Fibroblast of the aortic adventitia (primary cell): ENCODE measurements at regions not wholly inside any gene's neighbourhood (a gene's known extent, or its start where the extent isn't known, plus 50 kb on each side); places are given as distances from the start of the nearest gene placed in this dataset.

Source experiments
- DNase-seq: peaks from one replicate; pipeline ENCODE4 v3.0.0-alpha.2; 2010; ENCODE audit warnings: low read depth
- H3K4me3 ChIP-seq: 2 replicates; pipeline ENCODE4 v1.5.1; 2011; ENCODE audit warnings: low read depth, mild to moderate bottlenecking, control low read depth, low read length, moderate library complexity
- CTCF ChIP-seq: IDR thresholded peaks from 2 replicates; pipeline ENCODE4 v1.5.1; 2011; ENCODE audit warnings: mild to moderate bottlenecking, low read length, control low read depth, inconsistent platforms; ENCODE audit not compliant: insufficient read depth

- no peak overlapping the region for H3K4me3 ChIP-seq
- TF ChIP-seq CTCF: no peak
- no peak for DNase-seq
Measured at GRCh38 chr6:25034431-25034921, 98.7 kb upstream of the RIPOR2 start.

- TF ChIP-seq CTCF: no peak
- no peak for DNase-seq
- no peak overlapping the region for H3K4me3 ChIP-seq
Measured at GRCh38 chr6:25035174-25035511, 99.4 kb upstream of the RIPOR2 start.

DNA sequence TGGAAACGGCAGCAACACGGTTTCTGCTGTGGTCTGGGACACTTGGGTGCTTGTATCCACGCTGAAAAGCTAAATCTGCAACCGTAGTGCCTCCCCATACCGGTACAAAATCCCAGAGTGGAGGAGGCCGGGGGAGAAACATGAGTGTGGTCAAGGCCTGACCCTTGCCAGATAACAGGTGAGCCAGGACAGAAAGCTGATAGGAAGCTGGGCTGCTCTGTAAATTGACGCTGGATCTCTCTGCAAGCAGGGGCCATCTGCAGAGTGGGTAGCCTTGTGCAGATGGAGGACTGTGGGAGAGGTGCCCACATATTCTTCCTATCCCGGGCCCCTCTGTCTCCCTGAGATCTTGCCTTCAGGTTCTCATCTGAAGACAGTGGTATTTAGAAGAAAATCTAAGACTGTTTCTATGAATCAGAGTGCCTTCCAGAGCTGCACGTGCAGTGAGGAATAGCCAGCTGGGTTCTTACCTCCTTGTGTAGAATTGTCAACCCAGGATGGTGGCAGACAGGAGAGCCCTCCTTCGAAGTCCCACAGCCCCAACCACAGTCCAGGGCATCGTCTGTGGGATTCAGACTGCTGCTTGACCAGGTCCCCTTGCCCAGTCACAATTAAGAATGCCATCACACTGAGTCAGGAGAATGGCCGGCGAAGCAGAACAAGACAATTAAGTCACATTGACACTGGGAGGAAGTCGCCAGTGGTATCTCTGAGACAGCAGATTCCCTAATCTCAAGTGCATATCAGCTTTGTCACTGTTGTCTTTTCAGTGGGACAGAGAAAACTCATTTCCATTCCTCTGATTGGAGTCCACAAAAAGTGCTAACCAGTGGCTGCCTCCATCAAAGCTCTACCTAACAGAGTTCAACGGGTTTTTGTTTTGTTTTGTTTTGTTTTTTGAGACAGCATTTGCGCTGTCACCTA, 100.0 kb upstream of the RIPOR2 start:
- DNase-seq: no peak
- no peak for TF ChIP-seq CTCF

GRCh38 chr6:25036461-25036860, 100.7 kb upstream of the RIPOR2 start:
- no peak overlapping the region for H3K4me3 ChIP-seq
- DNase-seq: no peak
- no peak for TF ChIP-seq CTCF

More for the DNA sequence above, 100.0 kb upstream of the RIPOR2 start:
- no peak overlapping the region for H3K4me3 ChIP-seq

GRCh38 chr6:25038300-25038699, 102.5 kb upstream of the RIPOR2 start:
- TF ChIP-seq CTCF: no peak
- H3K4me3 ChIP-seq: no peak overlapping the region

GRCh38 chr6:25038999-25039398, 103.2 kb upstream of the RIPOR2 start:
- DNase-seq: no peak
- no peak for TF ChIP-seq CTCF
- H3K4me3 ChIP-seq: no peak overlapping the region

More at GRCh38 chr6:25038300-25038699, 102.5 kb upstream of the RIPOR2 start:
- DNase-seq: no peak
